HG02973 (cell line): ENCODE measurements at regions not wholly inside any gene's neighbourhood (a gene's known extent, or its start where the extent isn't known, plus 50 kb on each side); places are given as distances from the start of the nearest gene placed in this dataset.
A peak's percentile ranks its signal among the peaks of the same experiment; 100 is the strongest.
"Not testable (repeated sequence)": the region's sequence is repeated elsewhere in the genome, so short reads cannot be mapped to it uniquely, and the experiment has no call there.

Experiments
- ATAC-seq: cut with Tn5 transposase; IDR thresholded peaks from one replicate; pipeline ENCODE4 v1.9.1; 2021; ENCODE audit warnings: moderate library complexity; ENCODE audit not compliant: unreplicated experiment

GRCh38 chr11:42417691-42418090, 894.1 kb upstream of the API5 start:
- ATAC-seq = no peak

- ATAC-seq = no peak
Measured at GRCh38 chr11:42422090-42422489, 889.7 kb upstream of the API5 start.

DNA sequence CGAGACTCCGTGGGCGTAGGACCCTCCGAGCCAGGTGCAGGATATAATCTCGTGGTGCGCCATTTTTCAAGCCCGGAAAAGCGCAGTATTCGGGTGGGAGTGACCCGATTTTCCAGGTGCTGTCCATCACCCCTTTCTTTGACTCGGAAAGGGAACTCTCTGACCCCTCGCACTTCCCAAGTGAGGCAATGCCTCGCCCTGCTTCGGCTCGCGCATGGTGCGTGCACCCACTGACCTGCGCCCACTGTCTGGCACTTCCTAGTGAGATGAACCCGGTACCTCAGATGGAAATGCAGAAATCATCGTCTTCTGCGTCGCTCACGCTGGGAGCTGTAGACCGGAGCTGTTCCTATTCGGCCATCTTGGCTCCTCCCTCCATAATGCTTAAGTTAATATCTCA, 876.9 kb upstream of the API5 start:
- ATAC-seq = not testable (repeated sequence)

GRCh38 chr11:42444406-42444805, 867.4 kb upstream of the API5 start:
- ATAC-seq = no peak

GRCh38 chr11:42462558-42463310, 849.1 kb upstream of the API5 start:
- ATAC-seq = no peak

DNA sequence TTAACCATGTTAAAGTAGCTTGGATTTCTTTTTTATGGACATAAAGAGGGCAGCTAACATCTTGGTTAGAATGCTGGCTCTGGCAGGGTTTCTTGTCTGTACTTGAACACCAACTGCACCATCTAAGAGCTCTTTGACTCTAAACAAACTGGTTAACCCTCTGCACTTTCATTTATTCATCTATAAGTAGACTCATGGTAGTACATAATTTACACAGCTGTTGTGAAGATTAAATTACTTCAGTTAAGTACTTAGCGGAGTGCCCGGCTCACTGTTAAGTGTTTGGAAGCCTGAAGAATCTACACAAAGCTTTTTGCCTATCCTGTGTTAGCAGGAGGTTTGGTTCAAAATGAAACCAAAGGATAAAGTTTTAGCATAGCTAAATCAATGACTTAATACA, 846.2 kb upstream of the API5 start:
- ATAC-seq = no peak

DNA sequence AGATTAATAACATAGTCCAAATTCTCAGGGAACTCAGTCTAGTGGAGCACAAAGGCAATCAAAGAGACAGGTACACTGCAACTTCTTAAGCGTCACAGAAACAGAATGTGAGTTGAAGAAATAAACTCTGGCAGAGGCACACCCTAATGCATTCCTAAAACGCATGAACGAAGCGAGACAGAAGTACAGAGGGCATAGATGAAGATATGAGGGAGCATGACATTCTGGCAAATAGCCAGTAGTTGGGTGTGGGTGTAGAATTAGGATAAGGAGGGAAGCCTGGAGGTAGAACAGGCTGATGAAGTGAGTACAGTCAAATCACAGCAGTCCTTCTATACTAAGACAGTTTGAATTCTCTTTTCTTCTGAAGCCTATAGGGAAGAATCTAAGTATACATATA, 838.7 kb upstream of the API5 start:
- ATAC-seq = no peak

GRCh38 chr11:42482822-42483221, 829.0 kb upstream of the API5 start:
- no peak for ATAC-seq

GRCh38 chr11:42490506-42490905, 821.3 kb upstream of the API5 start:
- no peak for ATAC-seq

GRCh38 chr11:42494459-42494858, 817.3 kb upstream of the API5 start:
- ATAC-seq = no peak

DNA sequence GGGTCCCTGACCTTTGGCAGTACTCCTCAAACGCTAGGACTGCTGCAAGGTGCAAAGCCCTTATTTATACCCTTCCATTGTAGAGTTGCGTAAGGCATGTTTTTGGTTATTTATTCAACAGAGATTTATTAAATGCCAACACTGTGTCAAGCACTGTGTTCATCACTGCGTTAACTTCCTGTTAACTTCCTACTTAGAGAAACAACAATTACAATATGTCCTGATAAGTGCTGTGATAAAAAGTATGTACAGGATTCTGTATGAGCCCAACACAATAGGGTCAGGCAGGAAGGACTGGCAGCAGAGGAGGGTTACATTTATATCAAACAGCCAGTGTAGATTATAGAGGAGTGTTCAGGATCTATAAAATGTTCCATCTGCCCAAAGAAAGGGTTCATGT, 812.8 kb upstream of the API5 start:
- no peak for ATAC-seq

GRCh38 chr11:42502151-42502550, 809.6 kb upstream of the API5 start:
- no peak for ATAC-seq

DNA sequence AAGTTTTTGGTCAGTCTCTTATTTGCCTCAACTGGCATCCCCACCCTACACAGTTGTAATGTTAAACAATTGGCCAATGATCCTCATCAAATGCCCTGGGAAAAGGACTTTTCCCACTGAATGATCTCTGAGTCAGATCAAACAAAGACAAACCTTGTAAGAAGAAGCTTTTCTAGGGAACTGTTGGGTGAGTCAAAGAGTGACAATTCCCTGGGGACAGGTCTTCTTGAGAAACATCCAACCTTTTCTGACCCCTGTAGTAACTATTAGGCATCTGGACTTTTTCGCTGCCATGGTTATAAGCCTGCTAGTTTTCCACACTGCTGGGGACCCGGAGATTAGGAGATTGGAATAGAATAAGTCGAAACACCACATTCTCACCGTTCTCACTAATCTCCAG, 789.8 kb upstream of the API5 start:
- no peak for ATAC-seq

GRCh38 chr11:42524534-42525227, 787.1 kb upstream of the API5 start:
- peak; percentile 93 for ATAC-seq

GRCh38 chr11:42526426-42526825, 785.4 kb upstream of the API5 start:
- no peak for ATAC-seq

DNA sequence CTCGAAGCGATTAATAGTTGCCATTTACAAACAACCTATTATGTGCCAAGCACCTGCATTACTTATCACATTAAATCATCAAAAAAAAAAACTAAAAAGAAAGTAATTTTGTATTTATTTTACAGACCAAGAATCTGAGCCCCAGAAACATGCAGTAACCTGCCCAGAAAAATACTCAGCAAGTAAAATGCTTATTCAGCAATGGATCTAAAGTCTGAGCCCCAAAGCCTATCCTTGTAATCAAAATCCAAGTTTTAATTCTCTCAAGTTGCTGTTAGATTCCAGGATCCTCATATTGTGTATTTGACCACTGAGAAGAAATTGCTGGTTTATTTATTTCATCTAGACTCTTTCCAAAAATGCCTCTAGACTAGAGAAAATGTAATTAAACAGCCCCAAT, 783.3 kb upstream of the API5 start:
- ATAC-seq = no peak

GRCh38 chr11:42528911-42529310, 782.9 kb upstream of the API5 start:
- no peak for ATAC-seq

GRCh38 chr11:42536611-42537360, 775.0 kb upstream of the API5 start:
- ATAC-seq = no peak

- no peak for ATAC-seq
Measured at GRCh38 chr11:42542336-42542735, 769.5 kb upstream of the API5 start.

DNA sequence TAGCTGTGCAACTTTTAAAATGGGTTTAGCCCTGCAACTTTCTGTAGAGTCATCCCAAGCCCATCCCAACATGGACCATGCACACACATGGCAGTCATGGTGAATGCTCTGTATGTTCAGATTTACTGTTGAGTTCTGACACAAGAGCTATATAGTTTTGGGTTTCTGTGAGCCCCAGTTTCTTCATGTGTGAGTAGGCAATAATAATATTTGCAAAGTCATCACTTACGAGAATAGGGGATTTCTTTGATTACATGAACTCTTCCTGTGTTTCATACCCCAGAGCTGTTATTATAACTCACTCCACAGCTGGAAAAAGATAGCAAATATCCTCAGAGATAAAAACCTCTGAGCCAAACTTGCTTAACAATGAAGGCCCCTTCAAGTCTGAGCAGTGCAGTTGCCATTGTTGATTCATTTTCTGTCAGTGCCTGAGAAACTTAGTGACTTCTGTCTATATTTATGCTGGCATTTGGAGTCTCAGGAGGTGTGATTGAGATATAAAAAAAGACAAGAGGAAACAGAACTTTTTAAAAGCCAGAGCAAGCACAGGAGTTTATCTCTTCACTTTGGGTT, 767.9 kb upstream of the API5 start:
- ATAC-seq = no peak

DNA sequence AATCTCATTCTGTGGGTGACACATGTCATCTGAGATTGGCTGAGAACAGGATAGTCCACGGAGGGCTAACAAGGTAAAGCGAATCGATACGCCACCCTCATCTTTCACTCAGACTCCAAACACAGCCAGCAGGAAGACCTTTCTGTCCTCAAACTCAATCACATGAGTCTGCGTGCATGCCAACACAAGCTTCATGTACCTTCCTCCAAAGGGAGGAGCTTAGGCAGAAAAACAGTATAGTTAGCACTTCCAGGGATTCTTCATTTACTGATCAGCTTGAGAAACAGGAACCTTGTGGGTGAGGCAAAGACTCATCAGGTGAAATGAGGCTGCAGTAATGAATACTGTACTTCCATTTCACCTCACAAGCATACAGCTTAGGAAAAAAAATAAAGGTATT, 767.1 kb upstream of the API5 start:
- ATAC-seq = no peak

DNA sequence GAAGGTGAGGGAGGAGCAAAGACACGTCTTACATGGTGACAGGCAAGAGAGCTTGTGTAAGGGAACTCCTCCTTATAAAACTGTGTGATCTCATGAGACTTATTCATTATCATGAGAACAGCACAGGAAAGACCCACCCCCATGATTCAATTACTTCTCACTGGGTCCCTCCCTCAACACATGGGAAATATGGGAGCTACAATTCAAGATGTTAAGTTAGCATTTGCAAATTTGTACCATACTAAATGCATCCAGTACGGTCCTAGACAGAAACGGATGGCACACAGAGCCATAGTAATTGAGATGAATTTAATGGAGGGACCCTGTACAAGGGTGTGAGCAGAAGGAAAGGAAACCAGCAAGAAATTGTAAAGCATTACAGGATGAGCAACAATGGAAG, 765.8 kb upstream of the API5 start:
- no peak for ATAC-seq
